ENCODE measurements at regions not wholly inside any gene's neighbourhood (a gene's known extent, or its start where the extent isn't known, plus 50 kb on each side); places are given as distances from the start of the nearest gene placed in this dataset.
"Not testable (repeated sequence)": the region's sequence is repeated elsewhere in the genome, so short reads cannot be mapped to it uniquely, and the experiment has no call there.

DNA sequence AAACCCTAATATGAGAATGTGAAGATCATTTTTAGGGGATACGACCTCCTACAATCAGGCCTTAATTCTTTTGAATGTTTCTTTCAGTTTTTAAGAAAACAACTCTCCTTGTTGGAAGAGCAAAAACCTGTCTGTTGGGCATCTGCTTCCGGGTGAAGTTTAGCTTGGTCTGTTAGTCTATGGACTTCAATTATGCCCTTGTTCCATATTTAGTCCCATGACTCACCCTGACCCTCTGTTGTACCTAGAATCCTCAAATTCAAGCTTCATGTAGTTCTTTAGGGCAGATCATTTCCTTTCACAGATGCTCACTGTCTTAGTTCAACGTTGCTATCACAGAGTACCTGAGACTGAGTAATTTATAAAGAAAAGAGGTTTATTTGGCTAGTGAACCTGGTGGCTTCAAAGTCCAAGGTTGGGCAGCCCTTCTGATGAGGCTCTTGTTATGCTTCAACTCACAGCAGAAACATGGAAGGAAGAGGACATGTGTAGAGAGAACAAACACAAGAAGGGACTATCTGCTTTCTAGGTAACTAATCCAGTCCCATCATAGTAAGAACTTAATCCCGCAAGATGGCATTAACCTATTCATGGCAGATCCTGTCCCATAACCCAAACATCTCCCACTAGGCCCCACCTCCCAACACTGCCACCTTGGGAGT, 82.5 kb upstream of the SERPINE2 start:
- DNase-seq (ENCODE audit: extremely low read depth, low read depth, low spot score) = no peak

- no peak for DNase-seq (ENCODE audit: extremely low read depth, low read depth, low spot score)
These were observed 81.9 kb upstream of the SERPINE2 start for GRCh38 chr2:224120986-224121385.

- DNase-seq (ENCODE audit: extremely low read depth, low read depth, low spot score) = not testable (repeated sequence)
These were observed 80.8 kb upstream of the SERPINE2 start for GRCh38 chr2:224119846-224120245.

GRCh38 chr2:224114428-224114827, 75.3 kb upstream of the SERPINE2 start:
- no peak for DNase-seq (ENCODE audit: extremely low read depth, low read depth, low spot score)

GRCh38 chr2:224113930-224114329, 74.8 kb upstream of the SERPINE2 start:
- not testable (repeated sequence) for DNase-seq (ENCODE audit: extremely low read depth, low read depth, low spot score)

- DNase-seq (ENCODE audit: extremely low read depth, low read depth, low spot score) = no peak
These were observed 72.5 kb upstream of the SERPINE2 start for GRCh38 chr2:224111576-224111975.

GRCh38 chr2:224110811-224111210, 71.7 kb upstream of the SERPINE2 start:
- no peak for DNase-seq (ENCODE audit: extremely low read depth, low read depth, low spot score)

- DNase-seq (ENCODE audit: extremely low read depth, low read depth, low spot score) = no peak
These were observed 70.7 kb upstream of the SERPINE2 start for GRCh38 chr2:224109751-224110150.

DNA sequence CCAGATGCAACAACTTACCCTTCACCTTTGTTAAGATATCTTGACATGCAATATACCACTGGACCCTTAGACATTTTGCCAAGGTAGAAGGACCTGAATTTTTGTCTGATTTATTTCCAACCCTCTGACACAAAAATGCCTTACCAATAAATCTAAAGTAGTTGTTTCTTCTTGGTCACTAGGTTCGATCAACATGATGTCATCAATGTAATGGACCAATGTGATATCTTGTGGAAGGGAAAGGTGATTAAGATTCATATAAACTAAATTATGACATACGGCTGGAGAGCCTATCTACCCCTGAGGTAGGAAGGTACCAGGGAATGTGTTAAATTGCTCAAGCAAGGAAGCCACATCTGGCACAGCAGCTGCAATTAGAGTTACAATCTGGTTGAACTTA, 67.7 kb upstream of the SERPINE2 start:
- no peak for DNase-seq (ENCODE audit: extremely low read depth, low read depth, low spot score)

DNA sequence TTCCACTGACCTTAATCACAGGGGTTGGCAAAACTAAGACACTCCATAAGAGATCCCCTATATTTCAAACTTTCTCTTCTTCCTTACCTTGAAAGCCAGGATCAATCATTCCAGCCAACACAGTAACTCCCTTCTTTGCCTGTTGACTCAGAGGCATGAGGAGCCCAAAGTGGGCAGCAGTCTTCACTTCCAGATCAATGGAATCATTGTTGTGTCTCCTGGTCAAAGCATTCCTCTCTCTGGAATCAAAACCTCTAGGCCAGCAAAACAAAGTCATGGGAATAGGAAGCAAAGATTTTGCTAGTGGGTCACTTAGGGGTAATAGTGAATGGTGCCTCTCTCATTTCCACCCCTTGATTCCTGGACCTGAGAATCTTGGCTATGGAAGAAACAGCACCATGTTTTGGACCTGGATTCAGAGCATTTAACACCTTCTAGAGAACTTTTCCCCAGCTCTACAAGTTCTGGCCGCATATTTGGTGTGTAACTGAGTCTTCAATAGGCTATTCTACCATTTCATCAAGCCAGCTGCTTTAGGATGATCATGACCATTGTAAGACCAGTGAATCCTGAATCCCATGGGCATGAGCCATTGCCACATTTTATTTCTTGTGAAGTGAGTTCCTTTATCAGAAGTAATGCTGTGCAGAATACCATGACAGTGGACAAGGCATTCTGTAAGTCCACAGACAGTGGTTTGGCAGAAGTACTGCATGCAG, 65.7 kb upstream of the SERPINE2 start:
- no peak for DNase-seq (ENCODE audit: extremely low read depth, low read depth, low spot score)

DNA sequence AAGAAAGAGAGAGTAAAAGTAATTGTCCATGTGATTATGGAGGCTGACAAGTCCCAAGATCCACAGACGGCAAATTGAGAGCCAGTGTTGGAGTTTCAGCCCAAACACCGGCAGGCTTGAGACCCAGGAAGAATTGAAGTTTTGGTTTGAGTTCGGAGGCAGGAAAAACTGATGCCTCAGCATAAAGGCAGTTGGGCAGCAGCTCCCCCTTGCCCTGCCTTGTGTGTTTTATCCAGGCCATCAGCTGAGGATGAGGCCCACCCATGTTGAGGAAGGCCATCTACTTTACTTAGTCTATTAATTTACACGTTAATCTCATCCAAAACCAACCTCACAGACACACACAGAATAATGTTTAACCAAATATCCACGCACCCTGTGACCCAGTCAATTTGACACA, 64.6 kb upstream of the SERPINE2 start:
- DNase-seq (ENCODE audit: extremely low read depth, low read depth, low spot score) = no peak

- no peak for DNase-seq (ENCODE audit: extremely low read depth, low read depth, low spot score)
These were observed 63.9 kb upstream of the SERPINE2 start for GRCh38 chr2:224102991-224103390.

DNA sequence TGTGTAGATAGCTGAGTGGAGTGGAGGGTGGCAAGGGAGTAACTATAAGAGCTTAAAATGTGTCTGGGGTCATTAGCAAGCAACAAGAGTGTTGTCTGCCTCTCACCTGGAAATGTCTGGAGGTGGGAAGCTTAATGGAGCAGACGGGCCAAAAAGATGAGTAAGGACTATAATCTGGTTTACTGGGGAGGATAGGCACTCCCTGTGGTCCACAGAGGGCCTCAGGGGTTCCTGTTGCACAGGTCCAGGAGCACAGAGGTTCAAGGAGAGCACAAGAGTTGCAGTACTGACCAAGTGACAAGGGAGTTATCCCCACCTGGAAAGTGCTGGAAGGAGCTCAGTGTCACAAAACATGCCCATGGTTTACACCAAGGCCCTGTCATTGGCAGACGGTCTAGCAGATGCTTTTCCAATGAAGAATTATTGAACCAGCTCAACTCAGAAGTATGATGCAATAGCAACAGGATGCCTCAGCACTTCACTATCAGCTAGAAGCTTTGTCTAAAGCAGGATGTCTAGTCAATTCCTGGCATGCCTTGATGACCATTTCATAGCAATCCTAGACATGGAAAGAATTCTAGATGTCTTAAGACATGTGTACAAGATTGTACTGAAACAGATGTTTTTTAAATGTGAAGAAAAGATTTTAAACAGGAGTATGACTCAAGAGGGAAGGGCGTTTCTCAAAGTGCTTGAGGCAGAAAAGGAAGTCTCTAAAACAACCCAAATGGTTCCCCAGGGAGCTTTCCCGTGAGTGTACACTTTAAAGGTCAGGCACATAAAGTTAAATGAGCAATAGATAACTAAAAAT, 62.9 kb upstream of the SERPINE2 start:
- no peak for DNase-seq (ENCODE audit: extremely low read depth, low read depth, low spot score)

- no peak for DNase-seq (ENCODE audit: extremely low read depth, low read depth, low spot score)
These were observed 61.0 kb upstream of the SERPINE2 start for GRCh38 chr2:224099861-224100643.

GRCh38 chr2:224098481-224099230, 59.6 kb upstream of the SERPINE2 start:
- no peak for DNase-seq (ENCODE audit: extremely low read depth, low read depth, low spot score)

GRCh38 chr2:224094413-224094812, 55.3 kb upstream of the SERPINE2 start:
- no peak for DNase-seq (ENCODE audit: extremely low read depth, low read depth, low spot score)

DNA sequence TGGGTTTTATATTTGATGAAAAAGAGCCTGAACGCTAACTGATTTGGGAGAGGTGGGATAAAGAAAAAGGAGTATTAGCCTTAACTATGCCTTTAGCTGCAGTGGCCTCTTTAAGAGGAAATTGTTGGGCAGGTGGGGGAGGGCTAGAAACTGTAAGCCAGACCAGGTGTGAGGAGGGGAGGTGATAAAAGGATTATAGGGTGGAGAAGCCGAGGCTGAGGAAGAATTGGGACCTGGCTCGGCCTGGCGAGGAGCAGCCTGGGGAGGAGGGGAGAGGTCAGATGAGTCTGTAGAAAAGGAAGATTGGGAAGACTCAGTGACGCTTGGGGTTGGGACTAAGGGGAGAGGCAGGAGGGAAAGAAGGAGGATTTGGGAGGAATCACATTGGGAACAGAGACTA, 52.6 kb upstream of the SERPINE2 start:
- DNase-seq (ENCODE audit: extremely low read depth, low read depth, low spot score) = not testable (repeated sequence)

- not testable (repeated sequence) for DNase-seq (ENCODE audit: extremely low read depth, low read depth, low spot score)
These were observed 50.5 kb upstream of the SERPINE2 start for GRCh38 chr2:224089606-224090005.
